Hepatocyte (in vitro differentiated cells): ENCODE measurements at regions not wholly inside any gene's neighbourhood (a gene's known extent, or its start where the extent isn't known, plus 50 kb on each side); places are given as distances from the start of the nearest gene placed in this dataset.

Experiments
- DNase-seq: peaks from one replicate; pipeline ENCODE4 v3.0.0-alpha.2; 2016; ENCODE audit warnings: low spot score
- H2AFZ ChIP-seq: fragments of 200-600 bp; sonication (generic); 2 replicates; pipeline ENCODE4 v1.6.0; 2016; ENCODE audit warnings: antibody characterized with exemption, mild to moderate bottlenecking
- H3K27ac ChIP-seq: fragments of 200-600 bp; sonication (generic); 2 replicates; pipeline ENCODE4 v1.5.1; 2016; ENCODE audit warnings: mild to moderate bottlenecking
- H3K27me3 ChIP-seq: fragments of 200-600 bp; sonication (generic); 2 replicates; pipeline ENCODE4 v1.6.1; 2016
- H3K36me3 ChIP-seq: fragments of 200-600 bp; sonication (generic); replicated peaks from 2 replicates; pipeline ENCODE4 v1.5.1; 2016; ENCODE audit warnings: low read depth; ENCODE audit not compliant: insufficient read depth
- H3K4me1 ChIP-seq: fragments of 200-600 bp; sonication (generic); 2 replicates; pipeline ENCODE4 v1.5.1; 2016; ENCODE audit warnings: mild to moderate bottlenecking, moderate library complexity; ENCODE audit not compliant: insufficient read depth
- H3K4me2 ChIP-seq: fragments of 200-600 bp; sonication (generic); 2 replicates; pipeline ENCODE4 v1.6.0; 2016
- H3K4me3 ChIP-seq: fragments of 200-600 bp; sonication (generic); 2 replicates; pipeline ENCODE4 v1.5.1; 2016; ENCODE audit warnings: mild to moderate bottlenecking
- H3K79me2 ChIP-seq: fragments of 200-600 bp; sonication (generic); 2 replicates; pipeline ENCODE4 v1.6.0; 2017; ENCODE audit warnings: mild to moderate bottlenecking
- H3K9me2 ChIP-seq: fragments of 200-600 bp; sonication (generic); replicated peaks from 2 replicates; pipeline ENCODE4 v1.6.0; 2017; ENCODE audit warnings: mild to moderate bottlenecking; ENCODE audit not compliant: insufficient read depth
- H3K9me3 ChIP-seq: fragments of 200-600 bp; sonication (generic); 2 replicates; pipeline ENCODE4 v1.5.1; 2016; ENCODE audit warnings: low read depth, mild to moderate bottlenecking
- H4K20me1 ChIP-seq: fragments of 200-600 bp; sonication (generic); 2 replicates; pipeline ENCODE4 v1.6.0; 2016; ENCODE audit warnings: mild to moderate bottlenecking; ENCODE audit not compliant: insufficient read depth, poor library complexity, severe bottlenecking
- EZH2 ChIP-seq: fragments of 200-600 bp; sonication (generic); IDR thresholded peaks from 2 replicates; pipeline ENCODE4 v1.6.1; 2016; ENCODE audit warnings: antibody characterized with exemption, mild to moderate bottlenecking, borderline replicate concordance
- EZH2phosphoT487 ChIP-seq: fragments of 200-600 bp; sonication (generic); IDR thresholded peaks from one replicate; pipeline ENCODE4 v1.6.1; 2018; ENCODE audit warnings: antibody characterized with exemption, mild to moderate bottlenecking, low read depth, moderate library complexity; ENCODE audit not compliant: unreplicated experiment, severe bottlenecking
- WGBS: methylation state at CpG from one replicate; pipeline ENCODE4 v1.1.6; 2016; ENCODE audit warnings: low lambda C conversion rate; ENCODE audit errors: missing lambda C conversion rate; 5-methylcytosine and 5-hydroxymethylcytosine counted together
- TF ChIP-seq, protein P1 (sequence below): fragments of 200-600 bp; sonication (generic); IDR thresholded peaks from 2 replicates; pipeline ENCODE4 v1.5.1; 2016; ENCODE audit warnings: antibody characterized with exemption, mild to moderate bottlenecking; ENCODE audit not compliant: poor library complexity

DNA sequence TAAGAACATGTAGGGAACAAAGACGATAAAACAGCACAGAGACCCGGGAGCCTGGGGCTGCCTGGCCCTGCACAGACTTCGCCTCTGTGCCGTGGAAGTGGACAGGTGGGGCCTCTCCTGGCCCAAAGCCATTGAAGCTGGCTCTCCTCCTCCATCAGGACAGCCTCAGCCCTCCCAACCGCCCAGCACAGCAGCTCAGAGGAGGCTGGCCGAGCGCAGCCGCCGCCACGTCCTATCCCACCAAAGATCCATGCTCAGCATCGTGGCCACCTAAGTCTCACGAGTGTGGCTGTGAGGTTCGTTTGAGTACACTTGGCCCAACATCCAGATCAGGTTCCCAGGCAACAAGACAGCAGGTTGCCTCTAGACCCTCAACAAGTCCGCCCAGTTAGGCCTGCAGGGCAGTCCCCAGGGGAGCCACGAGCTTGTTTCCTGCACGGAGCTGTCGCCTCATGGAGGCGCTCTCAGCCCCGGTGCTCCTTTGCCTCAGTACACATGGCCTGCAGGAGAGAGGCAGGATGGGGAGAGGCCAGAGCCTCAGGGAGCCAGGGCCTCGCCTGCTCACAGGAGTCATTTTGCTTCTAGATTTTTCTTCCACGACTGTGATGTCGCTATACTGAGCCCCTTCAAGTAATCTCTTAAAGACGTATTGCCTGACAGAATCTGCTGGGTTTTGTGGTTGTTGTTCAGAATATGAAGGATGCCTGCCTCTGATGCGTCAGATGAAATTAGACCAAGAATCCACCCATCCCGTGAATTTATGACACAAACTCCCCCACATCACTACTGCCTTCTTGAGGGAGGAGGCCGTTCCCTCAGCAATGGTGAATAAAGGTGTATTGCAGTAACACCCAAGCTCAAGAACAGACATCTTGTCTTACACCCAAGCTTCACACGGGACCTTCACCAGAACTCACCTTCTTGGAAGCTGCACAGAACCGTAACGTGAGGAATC, 102.7 kb downstream of the RNASET2 start:
- H2AFZ ChIP-seq = no peak overlapping the region
- H4K20me1 ChIP-seq = no peaks in the 10 kb centered on the region
- TF ChIP-seq EZH2phosphoT487 (no peak), EZH2 (no peak)
- TF ChIP-seq, protein P1, sequence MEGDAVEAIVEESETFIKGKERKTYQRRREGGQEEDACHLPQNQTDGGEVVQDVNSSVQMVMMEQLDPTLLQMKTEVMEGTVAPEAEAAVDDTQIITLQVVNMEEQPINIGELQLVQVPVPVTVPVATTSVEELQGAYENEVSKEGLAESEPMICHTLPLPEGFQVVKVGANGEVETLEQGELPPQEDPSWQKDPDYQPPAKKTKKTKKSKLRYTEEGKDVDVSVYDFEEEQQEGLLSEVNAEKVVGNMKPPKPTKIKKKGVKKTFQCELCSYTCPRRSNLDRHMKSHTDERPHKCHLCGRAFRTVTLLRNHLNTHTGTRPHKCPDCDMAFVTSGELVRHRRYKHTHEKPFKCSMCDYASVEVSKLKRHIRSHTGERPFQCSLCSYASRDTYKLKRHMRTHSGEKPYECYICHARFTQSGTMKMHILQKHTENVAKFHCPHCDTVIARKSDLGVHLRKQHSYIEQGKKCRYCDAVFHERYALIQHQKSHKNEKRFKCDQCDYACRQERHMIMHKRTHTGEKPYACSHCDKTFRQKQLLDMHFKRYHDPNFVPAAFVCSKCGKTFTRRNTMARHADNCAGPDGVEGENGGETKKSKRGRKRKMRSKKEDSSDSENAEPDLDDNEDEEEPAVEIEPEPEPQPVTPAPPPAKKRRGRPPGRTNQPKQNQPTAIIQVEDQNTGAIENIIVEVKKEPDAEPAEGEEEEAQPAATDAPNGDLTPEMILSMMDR = no peak
- H3K4me1 ChIP-seq = no peaks in the 10 kb centered on the region
- H3K79me2 ChIP-seq = no peaks in the 10 kb centered on the region
- no peak overlapping the region for H3K4me2 ChIP-seq
- no peak for DNase-seq
- H3K9me2 ChIP-seq = no peaks in the 10 kb centered on the region
- H3K36me3 ChIP-seq = no peaks in the 10 kb centered on the region
- no peak overlapping the region for H3K27ac ChIP-seq
- H3K4me3 ChIP-seq = no peak overlapping the region
- H3K9me3 ChIP-seq = no peaks in the 10 kb centered on the region
- 91% methylated on average over 29 of the region's 29 CpGs for WGBS
- no peaks in the 10 kb centered on the region for H3K27me3 ChIP-seq

DNA sequence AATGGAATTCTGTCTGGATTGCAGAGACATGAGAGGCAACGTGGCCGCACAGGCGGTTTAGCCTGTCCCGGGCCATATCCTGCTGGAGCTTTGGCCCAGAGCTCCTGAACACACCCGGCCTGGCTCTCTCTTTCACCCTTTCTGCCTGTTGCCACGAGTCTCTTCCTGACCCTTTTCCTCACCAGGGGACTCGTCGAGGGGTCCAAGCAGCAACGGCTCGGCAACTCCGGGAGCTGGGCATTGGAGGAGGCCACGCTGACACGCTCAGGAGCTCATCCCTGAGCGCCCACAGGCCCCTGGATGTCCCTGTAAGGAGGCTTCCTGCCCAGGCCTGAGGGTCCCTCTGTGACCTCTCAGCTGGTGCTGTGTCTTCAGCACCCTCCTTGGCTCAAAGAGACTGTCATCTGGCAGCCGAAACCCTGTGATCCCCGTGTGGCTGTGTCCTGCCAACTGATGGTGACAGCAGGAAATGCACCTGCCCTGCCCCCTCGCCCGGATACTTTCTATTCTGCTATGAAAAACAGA, 103.8 kb downstream of the RNASET2 start:
- Histone ChIP-seq H3K36me3 (no peaks in the 10 kb centered on the region), H3K27me3 (no peaks in the 10 kb centered on the region), H3K4me1 (no peaks in the 10 kb centered on the region), H4K20me1 (no peaks in the 10 kb centered on the region), H3K27ac (no peak overlapping the region), H3K9me3 (no peaks in the 10 kb centered on the region), H3K4me2 (no peak overlapping the region), H3K79me2 (no peaks in the 10 kb centered on the region), H2AFZ (no peak overlapping the region), H3K4me3 (no peak overlapping the region), H3K9me2 (no peaks in the 10 kb centered on the region)
- DNase-seq = no peak
- 83% methylated on average over 18 of the region's 18 CpGs for WGBS
- no peak for TF ChIP-seq EZH2
- TF ChIP-seq EZH2phosphoT487 = no peak
- TF ChIP-seq, protein P1 = no peak

DNA sequence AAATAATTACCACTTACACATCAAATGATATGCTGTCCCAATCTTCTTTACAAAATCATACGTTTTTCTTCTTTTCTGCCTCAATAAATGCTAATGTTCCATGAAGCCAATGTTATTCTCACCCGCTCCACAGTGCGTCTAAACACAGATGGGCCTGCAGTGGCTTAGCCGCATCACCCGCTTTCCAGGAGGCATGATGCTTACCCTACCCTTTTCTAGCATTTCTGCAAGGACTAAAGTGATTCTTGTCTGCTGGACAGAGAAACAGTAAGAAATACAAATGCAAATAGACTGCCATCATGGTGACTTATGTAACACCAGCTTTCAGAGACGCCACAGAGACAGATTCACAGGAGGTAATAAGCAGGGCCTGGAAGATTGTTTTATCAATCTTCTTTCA, 104.4 kb downstream of the RNASET2 start:
- WGBS = 86% methylated on average over 6 of the region's 6 CpGs
- H3K79me2 ChIP-seq = no peaks in the 10 kb centered on the region

More for the DNA sequence above, 104.4 kb downstream of the RNASET2 start:
- no peak for DNase-seq
- TF ChIP-seq EZH2 = no peak
- TF ChIP-seq EZH2phosphoT487 = no peak
- TF ChIP-seq, protein P1 = no peak
- H3K9me3 ChIP-seq = no peaks in the 10 kb centered on the region
- H2AFZ ChIP-seq = no peak overlapping the region
- no peaks in the 10 kb centered on the region for H4K20me1 ChIP-seq
- H3K4me3 ChIP-seq = no peak overlapping the region
- H3K27ac ChIP-seq = no peak overlapping the region
- no peak overlapping the region for H3K4me2 ChIP-seq
- no peaks in the 10 kb centered on the region for H3K4me1 ChIP-seq
- no peaks in the 10 kb centered on the region for H3K27me3 ChIP-seq
- H3K36me3 ChIP-seq = no peaks in the 10 kb centered on the region
- H3K9me2 ChIP-seq = no peaks in the 10 kb centered on the region
